B cell (primary cell): ENCODE measurements at regions not wholly inside any gene's neighbourhood (a gene's known extent, or its start where the extent isn't known, plus 50 kb on each side); places are given as distances from the start of the nearest gene placed in this dataset.

Experiments
- ATAC-seq: fragments of 200-7000 bp; cut with Tn5 transposase; one replicate; pipeline ENCODE4 v1.10.0; 2021; ENCODE audit warnings: low read depth, mild to moderate bottlenecking, moderate number of reproducible peaks, moderate library complexity
- CTCF ChIA-PET: fragments of 350-600 bp; sonication (Branson Sonifier 250); formaldehyde crosslinking; loops from one replicate; lab custom pipeline; 2021; ENCODE audit warnings: antibody characterized with exemption, inconsistent platforms; lab: Charles Lee
- POLR2A ChIA-PET: fragments of 350-600 bp; sonication (Branson Sonifier 250); formaldehyde crosslinking; loops from one replicate; lab custom pipeline; 2021; ENCODE audit warnings: antibody characterized with exemption; lab: Charles Lee
- DNase-seq: peaks from one replicate; pipeline ENCODE4 v3.0.0; 2013
- H2AFZ ChIP-seq: 2 replicates; pipeline ENCODE4 v1.6.1; 2012; ENCODE audit warnings: mild to moderate bottlenecking, low read depth, low read length; ENCODE audit not compliant: insufficient read depth, poor library complexity, severe bottlenecking
- H3K27ac ChIP-seq, 2 donors: 1 replicate in 1 of 2; 2 replicates in 1 of 2; pipeline ENCODE4 v1.5.1; 2012 to 2013; ENCODE audit warnings: low read length in 2 of 2, mild to moderate bottlenecking in 2 of 2, moderate library complexity in 1 of 2
- H3K27me3 ChIP-seq, 4 experiments: fragments of 200-600 bp in 1 of 4; sonication (generic) in 1 of 4; replicated peaks in 1 of 4; 1 replicate in 2 of 4; 2 replicates in 2 of 4; pipeline versions ENCODE4 v1.6.1 to v1.7.0; 2013 to 2016; ENCODE audit warnings: low read length in 3 of 4, mild to moderate bottlenecking in 2 of 4, mixed read lengths in 1 of 4, moderate library complexity in 1 of 4; ENCODE audit not compliant: insufficient read depth in 4 of 4, control insufficient read depth in 3 of 4; ENCODE audit errors: control extremely low read depth in 1 of 4
- H3K36me3 ChIP-seq, 2 experiments: replicated peaks in 1 of 2; 1 replicate in 1 of 2; 2 replicates in 1 of 2; pipeline versions ENCODE4 v1.6.1 to v1.7.1; 2013; ENCODE audit warnings: low read length in 1 of 2; ENCODE audit not compliant: insufficient read depth in 2 of 2, control insufficient read depth in 1 of 2; ENCODE audit errors: control extremely low read depth in 1 of 2, extremely low read depth in 1 of 2
- H3K4me1 ChIP-seq, 2 donors: fragments of 200-600 bp in 1 of 2; sonication (generic) in 1 of 2; 1 replicate in 1 of 2; 2 replicates in 1 of 2; pipeline versions ENCODE4 v1.5.1 to v1.6.1; 2013 to 2017; ENCODE audit warnings: low read length in 2 of 2; ENCODE audit not compliant: control insufficient read depth in 2 of 2, insufficient read depth in 2 of 2
- H3K4me2 ChIP-seq: replicated peaks from 2 replicates; pipeline ENCODE3; 2012; ENCODE audit warnings: mild to moderate bottlenecking, low read depth, low read length; ENCODE audit not compliant: poor library complexity, severe bottlenecking
- H3K4me3 ChIP-seq, 5 experiments: fragments of 200-600 bp in 1 of 5; sonication (generic) in 1 of 5; 1 replicate in 3 of 5; 2 replicates in 2 of 5; pipeline versions ENCODE4 v1.5.1 to v1.7.0; 2011 to 2016; ENCODE audit warnings: low read length in 4 of 5, mild to moderate bottlenecking in 4 of 5, low read depth in 2 of 5, control low read depth in 1 of 5, moderate library complexity in 1 of 5; ENCODE audit not compliant: insufficient read depth in 1 of 5; ENCODE audit errors: control extremely low read depth in 1 of 5, extremely low read depth in 1 of 5
- H3K79me2 ChIP-seq: fragments of 200-600 bp; sonication (generic); one replicate; pipeline ENCODE4 v1.6.0; 2016; ENCODE audit warnings: low read length; ENCODE audit not compliant: control insufficient read depth, insufficient read depth
- H3K9ac ChIP-seq: fragments of 200-600 bp; sonication (generic); 2 replicates; pipeline ENCODE4 v1.6.1; 2017; ENCODE audit warnings: mild to moderate bottlenecking, low read length, moderate library complexity
- H3K9me3 ChIP-seq, 3 donors: one replicate each; pipeline versions ENCODE4 v1.6.1 to v1.7.1; 2013; ENCODE audit warnings: low read length in 2 of 3; ENCODE audit not compliant: control insufficient read depth in 2 of 3, insufficient read depth in 1 of 3; ENCODE audit errors: control extremely low read depth in 1 of 3
- H4K20me1 ChIP-seq: 2 replicates; pipeline ENCODE4 v1.6.0; 2012; ENCODE audit warnings: mild to moderate bottlenecking, low read length; ENCODE audit not compliant: insufficient read depth, control insufficient read depth, poor library complexity, severe bottlenecking
- H3K27ac Mint-ChIP-seq: one replicate; pipeline ENCODE4 v1.8.0; 2021; ENCODE audit warnings: mixed read lengths
- H3K27me3 Mint-ChIP-seq: one replicate; pipeline ENCODE4 v1.8.0; 2021; ENCODE audit warnings: mixed read lengths
- H3K4me1 Mint-ChIP-seq: one replicate; pipeline ENCODE4 v1.8.0; 2021; ENCODE audit warnings: mixed read lengths
- H3K4me3 Mint-ChIP-seq: one replicate; pipeline ENCODE4 v1.8.0; 2021; ENCODE audit warnings: mixed read lengths
- H3K9me3 Mint-ChIP-seq: one replicate; pipeline ENCODE4 v1.8.0; 2022; ENCODE audit warnings: mixed read lengths; ENCODE audit not compliant: insufficient read depth
- EZH2 ChIP-seq: IDR thresholded peaks from 2 replicates; pipeline ENCODE4 v1.6.1; 2012; ENCODE audit warnings: borderline replicate concordance, low read depth, mild to moderate bottlenecking, moderate library complexity, low read length; ENCODE audit not compliant: insufficient read depth, poor library complexity, severe bottlenecking
- WGBS: methylation state at CpG from one replicate; pipeline ENCODE4 v1.1.5; 2013; ENCODE audit warnings: missing lambda C conversion rate; ENCODE audit not compliant: insufficient coverage; 5-methylcytosine and 5-hydroxymethylcytosine counted together
- intact Hi-C: fragments of 100-400 bp; cut with micrococcal nuclease; formaldehyde crosslinking; loops from one replicate; pipeline ENCODE4 v1.10.0; 2022
- TF ChIP-seq, protein P1 (sequence below): fragments of 200-600 bp; IDR thresholded peaks from one replicate; pipeline ENCODE4 v1.8.0; 2022; ENCODE audit warnings: antibody characterized with exemption, mild to moderate bottlenecking

DNA sequence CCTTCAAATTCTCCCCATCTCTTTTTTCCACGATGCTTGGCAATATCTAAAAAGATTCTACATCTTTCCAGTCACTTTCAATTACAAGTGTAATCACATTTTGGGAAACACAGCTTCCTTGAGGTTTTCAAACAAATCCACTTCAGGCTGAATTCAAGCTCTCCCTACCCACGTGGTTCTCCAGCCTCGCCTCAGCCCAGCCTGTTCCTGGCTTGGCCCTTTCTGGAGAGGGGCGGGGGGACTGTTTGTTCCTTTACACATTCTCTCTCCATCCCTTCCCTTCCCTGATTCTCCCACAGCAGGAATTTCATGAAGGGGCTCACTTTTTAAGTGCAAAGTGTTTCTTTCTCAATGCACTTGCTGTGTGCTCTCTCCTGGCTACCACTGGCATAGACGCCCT, 226.3 kb upstream of the SOX11 start:
- Histone ChIP-seq H3K9me3 (no peaks in the 10 kb centered on the region), H3K4me2 (no peak overlapping the region), H4K20me1 (no peaks in the 10 kb centered on the region), H3K36me3 (no peaks in the 10 kb centered on the region), H3K79me2 (no peaks in the 10 kb centered on the region), H3K27me3 (no peaks in the 10 kb centered on the region), H2AFZ (no peak overlapping the region), H3K4me1 (no peaks in the 10 kb centered on the region), H3K4me3 (no peak overlapping the region), H3K27ac (no peak overlapping the region), H3K9ac (no peak overlapping the region)
- ChIA-PET POLR2A (no interaction called here), CTCF (no interaction called here)
- TF ChIP-seq, protein P1, sequence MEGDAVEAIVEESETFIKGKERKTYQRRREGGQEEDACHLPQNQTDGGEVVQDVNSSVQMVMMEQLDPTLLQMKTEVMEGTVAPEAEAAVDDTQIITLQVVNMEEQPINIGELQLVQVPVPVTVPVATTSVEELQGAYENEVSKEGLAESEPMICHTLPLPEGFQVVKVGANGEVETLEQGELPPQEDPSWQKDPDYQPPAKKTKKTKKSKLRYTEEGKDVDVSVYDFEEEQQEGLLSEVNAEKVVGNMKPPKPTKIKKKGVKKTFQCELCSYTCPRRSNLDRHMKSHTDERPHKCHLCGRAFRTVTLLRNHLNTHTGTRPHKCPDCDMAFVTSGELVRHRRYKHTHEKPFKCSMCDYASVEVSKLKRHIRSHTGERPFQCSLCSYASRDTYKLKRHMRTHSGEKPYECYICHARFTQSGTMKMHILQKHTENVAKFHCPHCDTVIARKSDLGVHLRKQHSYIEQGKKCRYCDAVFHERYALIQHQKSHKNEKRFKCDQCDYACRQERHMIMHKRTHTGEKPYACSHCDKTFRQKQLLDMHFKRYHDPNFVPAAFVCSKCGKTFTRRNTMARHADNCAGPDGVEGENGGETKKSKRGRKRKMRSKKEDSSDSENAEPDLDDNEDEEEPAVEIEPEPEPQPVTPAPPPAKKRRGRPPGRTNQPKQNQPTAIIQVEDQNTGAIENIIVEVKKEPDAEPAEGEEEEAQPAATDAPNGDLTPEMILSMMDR = no peak
- Mint-ChIP-seq H3K9me3 (no peaks in the 10 kb centered on the region), H3K4me3 (no peak overlapping the region), H3K27me3 (no peaks in the 10 kb centered on the region), H3K27ac (no peak overlapping the region), H3K4me1 (no peaks in the 10 kb centered on the region)
- intact Hi-C loops = no loop called here
- WGBS = 68% methylated on average over 4 of the region's 5 CpGs
- ATAC-seq (no peak), DNase-seq (no peak)

DNA sequence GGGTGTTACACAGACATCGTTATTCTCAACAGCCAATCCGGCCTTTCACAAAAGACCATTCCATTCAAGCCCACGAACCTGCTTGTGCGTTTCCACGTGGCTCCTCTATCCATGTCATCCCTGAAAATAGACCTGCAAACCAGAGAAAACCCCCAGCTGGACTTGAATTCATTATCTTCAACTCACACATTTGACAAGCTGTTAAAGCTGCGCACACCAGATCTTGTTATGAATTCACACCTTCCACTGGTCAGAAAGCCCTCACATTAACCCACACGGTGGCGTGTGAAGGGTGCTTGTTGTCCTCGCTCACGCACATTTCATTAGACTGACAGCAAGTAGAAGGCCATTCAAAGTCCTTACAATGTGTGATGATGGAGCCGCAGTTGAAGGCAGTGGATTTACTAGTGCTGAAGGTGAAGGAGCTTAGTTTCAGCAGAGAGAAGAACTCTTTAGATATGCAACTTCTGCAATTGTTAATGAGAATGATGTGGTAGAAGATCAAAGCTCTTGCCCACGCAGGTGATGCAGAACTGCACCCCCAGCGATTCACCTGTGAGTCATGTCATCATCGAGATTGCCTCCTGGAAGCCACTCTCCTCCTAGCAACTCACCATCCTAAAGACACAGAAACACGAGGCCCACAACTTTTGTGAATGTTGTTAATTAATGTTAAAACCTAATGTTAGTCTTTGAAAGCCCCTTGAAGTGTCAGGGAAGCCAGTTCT, 224.8 kb upstream of the SOX11 start:
- H3K4me2 ChIP-seq = no peak overlapping the region
- no peaks in the 10 kb centered on the region for H3K4me1 ChIP-seq
- H3K27me3 Mint-ChIP-seq = no peaks in the 10 kb centered on the region
- no peak overlapping the region for H3K27ac ChIP-seq
- H3K27me3 ChIP-seq = no peaks in the 10 kb centered on the region
- no peaks in the 10 kb centered on the region for H3K79me2 ChIP-seq
- H3K9me3 Mint-ChIP-seq = no peaks in the 10 kb centered on the region
- H3K36me3 ChIP-seq = no peaks in the 10 kb centered on the region
- no peaks in the 10 kb centered on the region for H4K20me1 ChIP-seq
- TF ChIP-seq, protein P1 = no peak
- TF ChIP-seq EZH2 = no peak
- H3K4me3 Mint-ChIP-seq = no peak overlapping the region
- H3K27ac Mint-ChIP-seq = no peak overlapping the region
- no peak overlapping the region for H3K9ac ChIP-seq
- DNase-seq = no peak
- intact Hi-C loops = no loop called here
- no peak for ATAC-seq
- POLR2A ChIA-PET = no interaction called here
- H3K4me1 Mint-ChIP-seq = no peaks in the 10 kb centered on the region
- no peaks in the 10 kb centered on the region for H3K9me3 ChIP-seq
- 90% methylated on average over 7 of the region's 15 CpGs for WGBS
- H2AFZ ChIP-seq = no peak overlapping the region
- CTCF ChIA-PET = no interaction called here
- H3K4me3 ChIP-seq = no peak overlapping the region
